ENCODE measurements at regions not wholly inside any gene's neighbourhood (a gene's known extent, or its start where the extent isn't known, plus 50 kb on each side); places are given as distances from the start of the nearest gene placed in this dataset.

DNA sequence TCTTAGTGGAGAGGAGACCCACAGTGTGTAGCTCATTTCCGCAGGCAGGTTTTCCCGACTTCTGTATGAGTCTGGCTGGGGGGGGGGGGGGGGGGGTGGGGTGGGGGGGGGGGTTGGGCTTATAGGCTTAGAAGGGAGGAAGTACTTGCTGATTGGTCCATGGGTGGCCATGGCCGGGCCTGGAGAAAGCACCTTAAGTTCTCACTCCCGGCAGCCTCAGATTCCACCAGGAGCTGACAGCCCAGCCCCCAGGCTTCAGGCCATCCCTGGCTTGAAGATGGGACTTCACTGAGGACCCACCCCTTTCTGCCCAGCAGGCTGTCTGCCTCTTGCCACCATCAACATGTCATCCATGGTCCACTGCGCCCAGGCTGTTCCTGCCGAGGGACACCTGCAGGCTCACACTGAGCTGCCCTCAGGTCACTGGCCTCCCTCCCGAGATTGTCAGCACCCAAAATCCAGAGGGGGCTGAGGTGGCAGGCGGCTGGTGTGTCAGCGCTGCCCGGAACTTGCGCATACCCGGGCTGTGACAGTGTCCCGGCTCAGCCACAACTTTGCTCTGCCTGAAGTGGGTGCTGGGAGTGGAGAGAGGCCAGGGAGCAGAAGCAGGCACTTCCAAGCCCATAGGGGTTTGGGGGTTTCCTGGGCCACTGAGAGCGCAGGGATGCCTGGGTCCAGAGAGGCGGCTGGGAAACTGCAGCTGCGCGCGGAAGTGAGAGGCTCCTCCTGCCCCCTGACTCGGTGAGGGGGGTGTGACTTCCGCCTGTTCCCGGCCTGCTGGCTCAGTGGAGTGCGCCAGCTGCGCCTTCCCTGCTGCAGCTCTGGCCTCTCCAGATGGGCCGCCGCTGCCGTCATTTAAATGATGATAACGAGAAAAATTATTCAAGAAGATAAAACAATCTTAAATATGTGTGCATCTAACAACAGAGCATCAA, 256.1 kb downstream of the RPRM start:
- WGBS = 97% methylated on average over 27 of the region's 27 CpGs
- no peak for DNase-seq (ENCODE audit: low read depth in 6 of 9, low spot score in 9 of 9)

DNA sequence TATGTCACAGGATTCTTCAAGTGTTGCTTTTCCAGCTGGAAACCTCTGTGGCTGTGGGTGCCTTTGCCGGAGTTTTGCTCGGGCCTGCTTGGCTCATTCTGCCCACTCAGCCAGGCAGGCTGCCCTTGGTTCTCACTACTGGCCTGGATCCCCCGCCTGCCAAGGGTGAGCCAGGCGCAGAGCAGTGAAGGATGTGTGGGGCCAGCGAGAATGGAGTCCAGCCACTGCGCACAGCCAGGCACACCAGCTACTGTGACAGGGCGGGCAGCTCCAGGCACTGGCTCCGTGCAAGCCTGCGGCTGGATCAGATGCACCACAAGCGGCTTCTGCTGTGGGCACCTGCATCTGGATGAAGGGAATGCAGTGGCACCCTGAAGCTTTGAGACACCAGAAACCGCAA, 257.1 kb downstream of the RPRM start:
- no peaks in the 10 kb centered on the region for H3K27me3 ChIP-seq (ENCODE audit: control insufficient read depth in 2 of 2, insufficient read depth in 1 of 2, low read length in 1 of 2)
- H3K9me3 ChIP-seq (ENCODE audit: control insufficient read depth in 2 of 2, insufficient read depth in 1 of 2, low read length in 1 of 2) = peaks cover 0 to 13% of the 10 kb centered on the region in 2 donors
- no peak overlapping the region for H3K4me3 ChIP-seq (ENCODE audit: low read length in 2 of 2)
- H3K4me1 ChIP-seq (ENCODE audit: control insufficient read depth in 2 of 2, insufficient read depth in 2 of 2, low read length in 2 of 2) = no peaks in the 10 kb centered on the region
- WGBS = 97% methylated on average over 11 of the region's 11 CpGs
- H3K36me3 ChIP-seq (ENCODE audit: control insufficient read depth in 2 of 2, insufficient read depth in 2 of 2, low read length in 1 of 2) = no peaks in the 10 kb centered on the region
- DNase-seq (ENCODE audit: low read depth in 6 of 9, low spot score in 9 of 9) = no peak
- no peak overlapping the region for H3K27ac ChIP-seq (ENCODE audit: low read depth in 1 of 2, low read length in 1 of 2)

More for the DNA sequence above, 256.1 kb downstream of the RPRM start:
- Histone ChIP-seq H3K36me3 (ENCODE audit: control insufficient read depth in 2 of 2, insufficient read depth in 2 of 2, low read length in 1 of 2) (no peaks in the 10 kb centered on the region), H3K4me1 (ENCODE audit: control insufficient read depth in 2 of 2, insufficient read depth in 2 of 2, low read length in 2 of 2) (no peaks in the 10 kb centered on the region), H3K9me3 (ENCODE audit: control insufficient read depth in 2 of 2, insufficient read depth in 1 of 2, low read length in 1 of 2) (peaks cover 0 to 13% of the 10 kb centered on the region in 2 donors), H3K4me3 (ENCODE audit: low read length in 2 of 2) (no peak overlapping the region), H3K27me3 (ENCODE audit: control insufficient read depth in 2 of 2, insufficient read depth in 1 of 2, low read length in 1 of 2) (no peaks in the 10 kb centered on the region), H3K27ac (ENCODE audit: low read depth in 1 of 2, low read length in 1 of 2) (no peak overlapping the region)

DNA sequence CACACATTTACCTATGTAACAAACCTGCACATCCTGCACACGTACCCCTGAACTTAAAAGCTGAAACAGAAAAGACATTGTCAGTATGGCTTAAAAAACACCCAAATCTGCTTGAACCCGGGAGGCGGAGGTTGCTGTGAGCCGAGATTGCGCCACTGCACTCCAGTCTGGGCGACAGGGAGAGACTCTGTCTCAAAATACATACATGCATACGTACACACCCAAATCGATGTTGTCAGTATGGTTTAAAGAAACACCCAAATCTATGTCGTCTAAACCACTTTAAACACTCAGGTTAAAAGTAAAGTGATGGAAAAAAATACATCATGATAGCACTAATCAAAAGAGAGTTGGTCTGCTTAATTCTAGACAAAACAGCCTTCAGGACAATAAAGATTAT, 257.5 kb downstream of the RPRM start:
- Histone ChIP-seq H3K9me3 (ENCODE audit: control insufficient read depth in 2 of 2, insufficient read depth in 1 of 2, low read length in 1 of 2) (peaks cover 0 to 13% of the 10 kb centered on the region in 2 donors), H3K4me3 (ENCODE audit: low read length in 2 of 2) (no peak overlapping the region), H3K4me1 (ENCODE audit: control insufficient read depth in 2 of 2, insufficient read depth in 2 of 2, low read length in 2 of 2) (no peaks in the 10 kb centered on the region), H3K27ac (ENCODE audit: low read depth in 1 of 2, low read length in 1 of 2) (no peak overlapping the region), H3K27me3 (ENCODE audit: control insufficient read depth in 2 of 2, insufficient read depth in 1 of 2, low read length in 1 of 2) (no peaks in the 10 kb centered on the region), H3K36me3 (ENCODE audit: control insufficient read depth in 2 of 2, insufficient read depth in 2 of 2, low read length in 1 of 2) (no peaks in the 10 kb centered on the region)
- WGBS = 93% methylated on average over 9 of the region's 9 CpGs
- no peak for DNase-seq (ENCODE audit: low read depth in 6 of 9, low spot score in 9 of 9)

DNA sequence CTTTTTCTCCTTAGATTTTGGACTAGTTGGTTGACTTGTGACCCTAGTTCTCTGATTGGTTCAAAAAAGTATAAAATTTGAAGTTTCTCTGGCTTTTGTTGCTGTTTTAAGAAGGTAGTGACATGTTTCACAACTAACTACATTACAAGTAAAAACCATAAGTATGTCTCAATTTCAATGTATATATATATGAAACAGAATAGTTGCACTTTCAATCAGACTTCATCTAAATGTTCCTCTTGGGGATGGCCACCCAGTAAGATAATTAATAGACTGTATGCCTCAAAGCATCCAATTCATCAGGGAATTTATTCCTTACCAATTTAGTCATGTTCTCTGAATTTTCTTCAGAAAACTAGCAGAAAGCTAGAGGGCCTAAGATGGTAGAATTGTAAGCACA, 259.7 kb downstream of the RPRM start:
- H3K36me3 ChIP-seq (ENCODE audit: control insufficient read depth in 2 of 2, insufficient read depth in 2 of 2, low read length in 1 of 2) = no peaks in the 10 kb centered on the region
- H3K4me3 ChIP-seq (ENCODE audit: low read length in 2 of 2) = no peak overlapping the region
- H3K27ac ChIP-seq (ENCODE audit: low read depth in 1 of 2, low read length in 1 of 2) = no peak overlapping the region
- H3K4me1 ChIP-seq (ENCODE audit: control insufficient read depth in 2 of 2, insufficient read depth in 2 of 2, low read length in 2 of 2) = no peaks in the 10 kb centered on the region
- H3K27me3 ChIP-seq (ENCODE audit: control insufficient read depth in 2 of 2, insufficient read depth in 1 of 2, low read length in 1 of 2) = no peaks in the 10 kb centered on the region
- peaks cover 0 to 13% of the 10 kb centered on the region in 2 donors for H3K9me3 ChIP-seq (ENCODE audit: control insufficient read depth in 2 of 2, insufficient read depth in 1 of 2, low read length in 1 of 2)
- no peak for DNase-seq (ENCODE audit: low read depth in 6 of 9, low spot score in 9 of 9)

DNA sequence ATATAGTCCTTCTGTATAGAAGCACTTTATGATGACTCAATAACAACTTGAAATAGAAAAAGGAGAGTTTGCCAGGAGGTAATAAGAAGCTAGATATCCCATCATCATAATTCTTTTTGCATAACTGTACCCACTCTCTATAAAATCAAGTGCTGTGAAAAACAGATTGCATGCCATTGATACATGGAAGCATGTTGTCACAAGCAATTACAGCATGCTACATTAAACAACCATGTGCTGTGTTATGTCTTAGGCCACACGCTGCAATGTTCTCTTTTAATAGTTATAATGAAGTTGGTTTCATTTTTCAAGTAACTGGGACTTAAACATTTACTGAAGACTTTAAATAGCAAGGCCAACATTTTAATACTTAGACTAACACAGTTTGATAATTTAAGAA, 264.2 kb downstream of the RPRM start:
- Histone ChIP-seq H3K27ac (ENCODE audit: low read depth in 1 of 2, low read length in 1 of 2) (no peak overlapping the region), H3K27me3 (ENCODE audit: control insufficient read depth in 2 of 2, insufficient read depth in 1 of 2, low read length in 1 of 2) (no peaks in the 10 kb centered on the region), H3K4me1 (ENCODE audit: control insufficient read depth in 2 of 2, insufficient read depth in 2 of 2, low read length in 2 of 2) (no peaks in the 10 kb centered on the region), H3K36me3 (ENCODE audit: control insufficient read depth in 2 of 2, insufficient read depth in 2 of 2, low read length in 1 of 2) (no peaks in the 10 kb centered on the region), H3K4me3 (ENCODE audit: low read length in 2 of 2) (no peak overlapping the region), H3K9me3 (ENCODE audit: control insufficient read depth in 2 of 2, insufficient read depth in 1 of 2, low read length in 1 of 2) (no peaks in the 10 kb centered on the region)
- no peak for DNase-seq (ENCODE audit: low read depth in 6 of 9, low spot score in 9 of 9)
- WGBS = 84% methylated on average over 1 of the region's 1 CpG

DNA sequence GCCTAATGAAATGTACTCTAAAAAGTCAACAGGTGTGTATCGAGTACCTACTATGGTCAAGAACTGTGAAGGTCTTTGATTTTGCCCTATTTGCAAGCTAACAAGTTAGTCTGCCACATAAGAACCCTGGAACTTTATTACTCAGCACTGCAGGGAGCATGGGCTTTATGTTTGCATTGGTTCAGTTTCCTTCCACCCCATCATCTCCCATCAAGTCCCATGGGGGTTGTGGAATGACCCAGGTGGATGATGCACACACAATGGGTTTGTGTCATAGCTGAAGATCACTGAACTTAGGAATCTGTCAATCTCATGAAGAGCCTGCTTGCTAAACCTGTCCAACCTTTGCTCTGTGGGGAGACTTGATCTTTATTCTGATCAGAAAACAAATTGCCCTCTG, 265.5 kb downstream of the RPRM start:
- Histone ChIP-seq H3K9me3 (ENCODE audit: control insufficient read depth in 2 of 2, insufficient read depth in 1 of 2, low read length in 1 of 2) (no peaks in the 10 kb centered on the region), H3K27me3 (ENCODE audit: control insufficient read depth in 2 of 2, insufficient read depth in 1 of 2, low read length in 1 of 2) (no peaks in the 10 kb centered on the region), H3K4me3 (ENCODE audit: low read length in 2 of 2) (no peak overlapping the region), H3K36me3 (ENCODE audit: control insufficient read depth in 2 of 2, insufficient read depth in 2 of 2, low read length in 1 of 2) (no peaks in the 10 kb centered on the region), H3K27ac (ENCODE audit: low read depth in 1 of 2, low read length in 1 of 2) (no peak overlapping the region), H3K4me1 (ENCODE audit: control insufficient read depth in 2 of 2, insufficient read depth in 2 of 2, low read length in 2 of 2) (no peaks in the 10 kb centered on the region)
- WGBS = 87% methylated on average over 1 of the region's 1 CpG
- DNase-seq (ENCODE audit: low read depth in 6 of 9, low spot score in 9 of 9) = no peak

DNA sequence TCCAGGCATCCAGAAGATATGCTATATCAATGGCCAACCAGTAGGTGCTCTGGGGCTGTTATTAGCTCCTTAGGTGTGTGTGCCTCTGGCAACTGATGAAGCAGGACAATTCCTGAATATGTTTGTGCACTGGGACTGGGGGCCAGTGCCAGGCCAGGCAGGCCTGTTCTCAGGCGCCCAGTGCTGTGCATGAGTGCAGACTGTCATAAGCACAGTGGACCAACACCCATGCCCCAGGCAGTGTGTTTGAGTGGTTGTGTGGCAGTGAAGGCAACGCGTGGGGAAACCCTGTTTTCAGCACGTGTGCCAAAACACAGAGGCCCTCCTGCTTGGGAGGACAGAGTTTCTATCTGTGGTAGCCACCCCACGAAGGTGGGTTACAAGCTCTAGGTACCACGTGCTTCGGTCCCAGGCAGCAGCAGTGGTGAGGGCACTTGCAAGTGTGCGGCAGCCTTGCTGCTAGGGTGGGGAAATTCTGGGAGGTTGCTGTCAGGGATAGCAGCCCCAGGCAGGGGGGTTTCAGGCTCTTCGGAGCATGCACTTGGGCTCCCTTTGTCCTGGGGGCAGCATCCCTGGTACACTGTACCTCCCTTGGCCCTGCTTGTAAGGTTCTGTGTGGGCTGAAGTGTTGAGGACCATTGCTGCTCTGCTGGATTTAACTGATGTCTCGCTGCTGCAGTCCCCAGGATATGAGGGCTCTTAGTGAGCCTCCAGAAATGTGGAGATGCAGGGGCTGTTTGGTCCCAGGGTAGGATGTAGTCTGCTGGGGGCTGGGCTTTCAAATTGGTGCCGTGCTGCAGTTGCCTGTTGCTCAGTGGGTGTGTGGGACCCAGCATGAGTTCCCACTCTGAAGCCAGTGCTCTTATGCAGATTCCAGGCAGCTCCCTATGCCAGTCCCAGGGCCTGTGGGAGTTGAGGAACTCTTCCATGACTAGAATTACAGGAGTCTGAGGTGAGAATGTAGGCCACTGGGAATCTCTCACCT, 280.9 kb downstream of the RPRM start:
- Histone ChIP-seq H3K4me3 (ENCODE audit: low read length in 2 of 2) (no peak overlapping the region), H3K27ac (ENCODE audit: low read depth in 1 of 2, low read length in 1 of 2) (no peak overlapping the region), H3K27me3 (ENCODE audit: control insufficient read depth in 2 of 2, insufficient read depth in 1 of 2, low read length in 1 of 2) (no peaks in the 10 kb centered on the region), H3K9me3 (ENCODE audit: control insufficient read depth in 2 of 2, insufficient read depth in 1 of 2, low read length in 1 of 2) (peaks cover 0 to 28% of the 10 kb centered on the region in 2 donors), H3K4me1 (ENCODE audit: control insufficient read depth in 2 of 2, insufficient read depth in 2 of 2, low read length in 2 of 2) (no peaks in the 10 kb centered on the region), H3K36me3 (ENCODE audit: control insufficient read depth in 2 of 2, insufficient read depth in 2 of 2, low read length in 1 of 2) (no peaks in the 10 kb centered on the region)
- 89% methylated on average over 11 of the region's 11 CpGs for WGBS
- no peak for DNase-seq (ENCODE audit: low read depth in 6 of 9, low spot score in 9 of 9)

DNA sequence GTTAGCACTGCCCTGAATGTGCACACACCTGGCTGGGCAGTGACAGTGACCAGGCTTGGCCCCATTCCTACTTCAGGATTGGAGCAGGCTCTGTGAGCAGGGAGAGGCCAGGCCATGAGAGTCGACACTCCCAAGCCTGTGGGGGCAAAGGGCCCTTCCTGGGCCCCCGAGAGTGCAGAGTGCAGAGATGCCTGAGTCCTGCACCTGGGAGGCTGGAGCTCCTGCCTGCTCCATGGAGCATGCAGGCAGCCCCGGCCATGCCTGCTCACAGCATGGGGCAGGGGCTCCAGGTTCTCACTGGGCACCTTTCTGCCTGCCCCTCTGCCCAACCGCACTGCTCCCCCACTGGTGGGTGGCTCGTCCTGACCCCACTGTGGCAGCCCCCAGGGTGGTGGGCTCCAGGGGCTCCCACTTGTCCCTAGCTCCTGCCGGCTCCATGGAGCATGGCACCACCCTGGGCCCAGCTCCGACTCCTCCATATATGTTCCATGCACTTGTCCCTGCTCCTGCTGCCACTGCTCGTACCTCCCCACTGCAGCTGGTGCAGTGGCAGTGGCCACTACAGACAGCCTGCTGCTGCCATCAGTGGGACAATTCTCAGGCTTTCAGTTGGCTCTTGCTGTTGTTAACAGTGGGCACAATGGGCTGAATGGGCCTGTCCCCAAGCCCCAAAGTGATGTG, 282.0 kb downstream of the RPRM start:
- Histone ChIP-seq H3K27me3 (ENCODE audit: control insufficient read depth in 2 of 2, insufficient read depth in 1 of 2, low read length in 1 of 2) (no peaks in the 10 kb centered on the region), H3K27ac (ENCODE audit: low read depth in 1 of 2, low read length in 1 of 2) (no peak overlapping the region), H3K9me3 (ENCODE audit: control insufficient read depth in 2 of 2, insufficient read depth in 1 of 2, low read length in 1 of 2) (peaks cover 0 to 28% of the 10 kb centered on the region in 2 donors), H3K36me3 (ENCODE audit: control insufficient read depth in 2 of 2, insufficient read depth in 2 of 2, low read length in 1 of 2) (no peaks in the 10 kb centered on the region), H3K4me1 (ENCODE audit: control insufficient read depth in 2 of 2, insufficient read depth in 2 of 2, low read length in 2 of 2) (no peaks in the 10 kb centered on the region), H3K4me3 (ENCODE audit: low read length in 2 of 2) (no peak overlapping the region)
- 90% methylated on average over 8 of the region's 8 CpGs for WGBS
- no peak for DNase-seq (ENCODE audit: low read depth in 6 of 9, low spot score in 9 of 9)
